ENCODE measurements at regions not wholly inside any gene's neighbourhood (a gene's known extent, or its start where the extent isn't known, plus 50 kb on each side); places are given as distances from the start of the nearest gene placed in this dataset.

DNA sequence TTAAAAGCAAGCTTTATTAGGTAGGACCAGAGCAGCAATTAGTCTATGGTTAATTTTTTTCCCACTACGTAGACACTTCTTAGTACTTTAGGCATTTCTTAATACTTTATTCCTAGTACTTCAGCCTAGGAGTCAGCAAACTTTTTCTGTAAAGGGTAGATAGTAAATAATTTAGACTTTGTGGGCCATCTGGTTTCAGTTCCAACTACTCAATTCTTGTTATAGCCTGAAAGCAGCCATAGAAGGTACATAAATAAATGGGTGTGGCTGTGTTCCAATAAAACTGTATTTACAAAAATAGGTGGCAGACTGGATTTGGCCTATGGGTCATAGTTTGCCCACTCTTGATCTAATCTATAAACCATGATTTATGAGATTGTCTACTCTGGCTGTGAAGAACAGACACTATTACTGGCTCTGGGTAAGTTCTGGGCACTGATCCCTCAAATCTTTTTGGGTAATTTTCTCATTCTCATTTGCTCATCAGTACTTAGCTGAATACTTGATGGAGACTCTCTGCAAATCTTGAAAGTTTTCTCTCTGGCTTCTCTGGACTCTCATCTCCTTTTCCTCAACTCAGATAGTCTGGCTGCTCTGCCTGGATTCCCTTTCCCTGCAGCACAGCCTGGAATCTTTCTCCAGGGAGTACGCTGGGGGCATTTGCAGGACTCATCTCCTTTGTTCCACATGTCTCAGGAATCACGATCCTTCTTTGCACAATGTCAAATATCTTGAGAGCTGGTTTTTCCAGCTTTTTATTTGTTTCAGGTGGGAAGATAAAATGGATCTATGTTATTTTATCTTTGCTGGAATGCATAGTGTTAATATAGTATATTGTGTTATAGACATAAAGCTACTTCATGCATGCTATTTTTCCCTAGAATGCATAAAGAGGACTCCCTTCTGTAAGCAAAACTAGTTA is 524.8 kb upstream of the TBL1XR1 start:
- Histone ChIP-seq H3K27ac (no peak overlapping the region), H3K27me3 (no peaks in the 10 kb centered on the region), H3K36me3 (ENCODE audit: low read depth, missing control alignments) (no peaks in the 10 kb centered on the region), H3K4me3 (no peak overlapping the region), H3K4me1 (peaks cover 25% of the 10 kb centered on the region), H3K9me3 (no peaks in the 10 kb centered on the region)
- DNase-seq, result no peak
- intact Hi-C loops (cut with DNase I; ENCODE audit: low total_unique reads), result no loop called here
- TF ChIP-seq POLR2A (IDR thresholded peaks at IDR 0.05), result no peak
- WGBS, 2 donors, result 82% methylated on average over 3 of the region's 3 CpGs

DNA sequence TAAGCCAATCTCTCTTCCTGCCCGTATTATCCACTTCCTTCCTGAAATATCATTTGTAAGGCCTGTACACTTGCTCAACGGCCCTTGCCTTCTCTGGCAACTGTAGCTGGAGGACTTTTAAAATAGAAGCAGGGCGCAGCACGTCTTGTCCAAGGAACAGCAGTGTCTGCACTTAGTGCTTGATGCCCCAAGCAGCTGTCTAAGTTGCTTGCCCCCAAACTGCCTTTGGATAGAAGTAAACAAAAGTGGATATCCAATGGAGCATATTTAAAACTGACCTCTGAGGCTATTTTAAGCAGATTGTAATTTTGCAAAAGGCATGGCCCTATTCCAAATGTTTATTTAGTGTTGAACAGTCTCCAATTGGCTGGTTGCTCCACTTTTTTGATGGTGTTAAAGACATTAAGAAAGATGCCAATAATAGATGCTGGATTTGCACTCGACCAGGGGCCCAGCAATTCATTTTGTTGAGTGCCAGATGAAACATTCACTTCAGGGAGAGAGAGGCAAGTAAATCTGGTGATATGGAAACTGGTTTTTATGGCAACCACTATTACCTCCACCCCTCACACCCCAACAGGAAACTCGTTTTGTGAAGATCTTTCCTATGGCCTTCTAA is 526.8 kb upstream of the TBL1XR1 start:
- no peaks in the 10 kb centered on the region for H3K27me3 ChIP-seq
- DNase-seq, result peak; percentile 66
- peaks cover 25% of the 10 kb centered on the region for H3K4me1 ChIP-seq
- no peaks in the 10 kb centered on the region for H3K36me3 ChIP-seq (ENCODE audit: low read depth, missing control alignments)
- no peak overlapping the region for H3K4me3 ChIP-seq
- 41 to 53% methylated on average over 6 of the region's 6 CpGs for WGBS, 2 donors
- TF ChIP-seq, protein P1, sequence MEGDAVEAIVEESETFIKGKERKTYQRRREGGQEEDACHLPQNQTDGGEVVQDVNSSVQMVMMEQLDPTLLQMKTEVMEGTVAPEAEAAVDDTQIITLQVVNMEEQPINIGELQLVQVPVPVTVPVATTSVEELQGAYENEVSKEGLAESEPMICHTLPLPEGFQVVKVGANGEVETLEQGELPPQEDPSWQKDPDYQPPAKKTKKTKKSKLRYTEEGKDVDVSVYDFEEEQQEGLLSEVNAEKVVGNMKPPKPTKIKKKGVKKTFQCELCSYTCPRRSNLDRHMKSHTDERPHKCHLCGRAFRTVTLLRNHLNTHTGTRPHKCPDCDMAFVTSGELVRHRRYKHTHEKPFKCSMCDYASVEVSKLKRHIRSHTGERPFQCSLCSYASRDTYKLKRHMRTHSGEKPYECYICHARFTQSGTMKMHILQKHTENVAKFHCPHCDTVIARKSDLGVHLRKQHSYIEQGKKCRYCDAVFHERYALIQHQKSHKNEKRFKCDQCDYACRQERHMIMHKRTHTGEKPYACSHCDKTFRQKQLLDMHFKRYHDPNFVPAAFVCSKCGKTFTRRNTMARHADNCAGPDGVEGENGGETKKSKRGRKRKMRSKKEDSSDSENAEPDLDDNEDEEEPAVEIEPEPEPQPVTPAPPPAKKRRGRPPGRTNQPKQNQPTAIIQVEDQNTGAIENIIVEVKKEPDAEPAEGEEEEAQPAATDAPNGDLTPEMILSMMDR (IDR thresholded peaks at IDR 0.05), result no peak
- TF ChIP-seq POLR2A (IDR thresholded peaks at IDR 0.05), result no peak
- H3K9me3 ChIP-seq, result no peaks in the 10 kb centered on the region
- intact Hi-C loops (cut with DNase I; ENCODE audit: low total_unique reads), result no loop called here
- peak overlapping the region in 1 of 2 donors; percentile 22 for H3K27ac ChIP-seq

DNA sequence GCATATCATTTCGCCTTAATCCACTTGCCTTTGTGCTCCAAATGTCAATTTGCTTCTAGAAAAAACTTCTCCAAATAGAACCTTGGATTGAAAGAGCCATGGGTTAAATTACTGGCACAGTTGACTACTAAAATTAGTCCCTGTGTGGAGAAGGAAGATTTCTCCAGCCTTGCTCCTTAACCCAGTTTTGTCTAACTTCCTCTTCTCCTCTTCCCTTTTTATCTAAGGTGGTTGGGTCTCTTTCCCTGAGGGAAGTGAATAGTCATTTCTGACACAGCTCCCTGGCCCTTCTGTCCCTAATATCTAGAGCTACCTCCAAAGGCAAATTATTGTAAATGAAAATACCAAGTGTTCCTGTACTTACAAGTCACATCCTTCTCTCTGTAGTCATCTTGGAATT is 527.9 kb upstream of the TBL1XR1 start:
- H3K27me3 ChIP-seq, result no peaks in the 10 kb centered on the region
- peaks cover 25% of the 10 kb centered on the region for H3K4me1 ChIP-seq
- intact Hi-C loops (cut with DNase I; ENCODE audit: low total_unique reads), result no loop called here
- H3K9me3 ChIP-seq, result no peaks in the 10 kb centered on the region
- H3K4me3 ChIP-seq, result no peak overlapping the region
- WGBS, 2 donors, result 83 to 86% methylated on average over 1 of the region's 1 CpG
- DNase-seq, result no peak
- TF ChIP-seq, protein P1 (IDR thresholded peaks at IDR 0.05), result no peak
- H3K36me3 ChIP-seq (ENCODE audit: low read depth, missing control alignments), result no peaks in the 10 kb centered on the region
- no peak overlapping the region for H3K27ac ChIP-seq

DNA sequence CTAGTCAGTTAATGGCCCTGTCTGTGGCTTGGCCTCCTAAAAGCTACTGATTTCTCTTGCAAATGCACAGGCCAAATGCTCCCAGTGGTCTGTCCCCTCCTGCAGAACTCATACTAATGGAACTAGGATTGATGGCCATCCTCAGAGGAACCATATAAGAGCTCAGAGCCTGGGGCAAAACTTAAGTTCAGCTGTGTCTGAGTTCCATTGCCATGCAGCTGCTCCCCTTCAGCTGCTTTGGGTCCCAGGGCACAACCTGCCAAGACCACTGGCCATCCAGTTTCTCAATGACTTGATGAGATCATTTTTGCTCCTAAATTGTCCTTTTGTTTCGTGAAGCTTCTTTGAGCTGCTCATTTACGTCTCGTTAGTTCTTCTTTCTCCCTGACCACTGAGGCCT is 529.5 kb upstream of the TBL1XR1 start:
- intact Hi-C loops (cut with DNase I; ENCODE audit: low total_unique reads), result no loop called here
- H3K27me3 ChIP-seq, result no peaks in the 10 kb centered on the region
- DNase-seq, result no peak
- no peaks in the 10 kb centered on the region for H3K36me3 ChIP-seq (ENCODE audit: low read depth, missing control alignments)
- 67 to 74% methylated on average over 3 of the region's 3 CpGs for whole genome bisulfite sequencing, 2 donors
- H3K4me1 ChIP-seq, result peaks cover 25% of the 10 kb centered on the region
- no peak overlapping the region for H3K27ac ChIP-seq
- no peaks in the 10 kb centered on the region for H3K9me3 ChIP-seq
- TF ChIP-seq POLR2A (IDR thresholded peaks at IDR 0.05), result no peak
- TF ChIP-seq, protein P1 (IDR thresholded peaks at IDR 0.05), result no peak
- H3K4me3 ChIP-seq, result no peak overlapping the region

DNA sequence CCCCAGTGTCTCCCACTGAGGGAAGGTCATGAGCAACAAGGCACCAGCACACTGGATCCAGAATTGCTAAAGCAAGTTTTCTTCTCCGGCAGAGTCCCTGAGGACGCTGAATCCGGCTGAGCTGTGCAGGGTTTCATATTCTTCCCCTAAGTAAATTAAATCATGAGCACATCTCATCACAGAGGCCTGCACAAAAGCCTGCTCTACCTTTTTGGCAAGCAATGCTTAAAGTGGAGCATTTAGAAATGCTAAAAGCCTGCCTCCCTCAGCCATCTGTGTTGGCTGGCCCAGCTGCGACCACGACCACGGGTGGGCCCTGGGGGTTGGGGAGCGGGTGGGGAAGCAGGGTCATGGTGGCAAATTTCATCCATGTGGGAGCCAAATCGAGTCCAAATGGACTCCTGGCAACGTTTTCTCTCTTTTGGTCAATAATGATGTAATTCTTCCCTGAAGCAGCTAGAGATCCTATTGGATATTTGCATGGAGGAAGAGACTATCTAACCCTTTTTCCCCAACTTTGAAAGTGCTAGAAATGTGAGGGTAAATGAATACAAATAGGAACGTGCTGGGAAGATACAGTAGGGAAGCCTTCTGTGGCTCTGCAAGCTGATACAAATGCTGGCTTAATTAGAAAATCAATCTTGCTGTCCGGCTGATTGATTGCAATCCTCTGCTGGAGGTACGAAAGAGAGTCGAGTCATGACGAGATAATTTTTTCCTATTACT is 532.8 kb upstream of the TBL1XR1 start:
- peak; percentile 54 for DNase-seq
- no peaks in the 10 kb centered on the region for H3K27me3 ChIP-seq
- H3K9me3 ChIP-seq, result no peaks in the 10 kb centered on the region
- peak overlapping the region in 1 of 2 donors; percentile 16 for H3K27ac ChIP-seq
- H3K36me3 ChIP-seq (ENCODE audit: low read depth, missing control alignments), result no peaks in the 10 kb centered on the region
- peaks cover 11% of the 10 kb centered on the region for H3K4me1 ChIP-seq
- intact Hi-C loops (cut with DNase I; ENCODE audit: low total_unique reads), result no loop called here
- TF ChIP-seq, protein P1 (IDR thresholded peaks at IDR 0.05), result no peak
- TF ChIP-seq POLR2A (IDR thresholded peaks at IDR 0.05), result no peak
- no peak overlapping the region for H3K4me3 ChIP-seq
- 48 to 50% methylated on average over 14 of the region's 14 CpGs for WGBS, 2 donors

Measured in testis (tissue), 2 donors.